ENCODE measurements at regions not wholly inside any gene's neighbourhood (a gene's known extent, or its start where the extent isn't known, plus 50 kb on each side); places are given as distances from the start of the nearest gene placed in this dataset.

- no peak overlapping the region for H3K18ac ChIP-seq (ENCODE audit: low read depth, low read length)
- no peak overlapping the region for H2AK5ac ChIP-seq (ENCODE audit: low read depth, low read length)
- H3K14ac ChIP-seq (replicated peaks; ENCODE audit: low read depth, low read length): no peak overlapping the region
- no peaks in the 10 kb centered on the region for H3K4me1 ChIP-seq (ENCODE audit: control insufficient read depth, insufficient read depth, low read length)
- H3K4me2 ChIP-seq (ENCODE audit: low read depth, low read length): no peak overlapping the region
- CTCF ChIA-PET: no interaction called here
- no peak overlapping the region for H3K27ac ChIP-seq (ENCODE audit: insufficient read depth, low read length)
- no peak overlapping the region for H3K4me3 ChIP-seq (ENCODE audit: insufficient read depth, low read depth, low read length)
- no peak overlapping the region for H2AK9ac ChIP-seq (replicated peaks; ENCODE audit: low read depth, low read length, poor library complexity)
- H4K8ac ChIP-seq (ENCODE audit: low read depth in 2 of 2, low read length in 2 of 2): no peak overlapping the region
- dilution Hi-C loops (cut with HindIII; ENCODE audit: low sequenced_read_pairs, unreplicated experiment): no loop called here
- no peak overlapping the region for H4K91ac ChIP-seq (ENCODE audit: insufficient read depth, low read depth, low read length)
- no CpG with 5 or more reads among the region's 4 CpGs for WGBS, 2 experiments (ENCODE audit: extremely low coverage in 2 of 2, insufficient read length in 1 of 2)
- TF ChIP-seq NFE2L2 (IDR thresholded peaks at IDR 0.05; ENCODE audit: low read depth, low read length) (no peak), USF2 (IDR thresholded peaks at IDR 0.05; ENCODE audit: low read depth, low read length) (no peak), CEBPB (IDR thresholded peaks at IDR 0.05; ENCODE audit: low read depth, low read length) (no peak), MAZ (IDR thresholded peaks at IDR 0.05; ENCODE audit: borderline replicate concordance, low read depth, low read length) (no peak), MXI1 (IDR thresholded peaks at IDR 0.05; ENCODE audit: borderline replicate concordance, low read depth, low read length) (no peak), CTCF (conservative IDR thresholded peaks at IDR 0.05; ENCODE audit: low read depth, low read length) (no peak), RCOR1 (IDR thresholded peaks at IDR 0.05; ENCODE audit: insufficient replicate concordance, low read length) (no peak), POLR2A (IDR thresholded peaks at IDR 0.05; ENCODE audit: low read depth, low read length) (no peak), MAFK (IDR thresholded peaks at IDR 0.05; ENCODE audit: low read depth, low read length) (no peak), BHLHE40 (IDR thresholded peaks at IDR 0.05; ENCODE audit: low read depth, low read length) (no peak), SMC3 (IDR thresholded peaks at IDR 0.05; ENCODE audit: low read depth, low read length) (no peak), RAD21 (IDR thresholded peaks at IDR 0.05; ENCODE audit: low read length) (no peak), CHD1 (IDR thresholded peaks at IDR 0.05; ENCODE audit: low read depth, low read length) (no peak), FOS (IDR thresholded peaks at IDR 0.05; ENCODE audit: low read depth, low read length) (no peak), RFX5 (IDR thresholded peaks at IDR 0.05; ENCODE audit: low read depth, low read length) (no peak), ELK1 (IDR thresholded peaks at IDR 0.05; ENCODE audit: borderline replicate concordance, low read depth, low read length) (no peak)
- H2BK15ac ChIP-seq (ENCODE audit: low read depth, low read length): no peak overlapping the region
- H3K23ac ChIP-seq (ENCODE audit: low read depth, low read length): no peak overlapping the region
- in situ Hi-C loops (cut with MboI; ENCODE audit: low sequenced_read_pairs): no loop called here
- POLR2A ChIA-PET (ENCODE audit: unreplicated experiment): no interaction called here
- no peaks in the 10 kb centered on the region for H3K79me1 ChIP-seq (ENCODE audit: low read depth in 1 of 2, low read length in 2 of 2)
- no peak overlapping the region for H3K56ac ChIP-seq (ENCODE audit: extremely low read depth, insufficient read depth, low read length)
- no peaks in the 10 kb centered on the region for H3K9me1 ChIP-seq (ENCODE audit: insufficient read depth, low read length)
- H3K9ac ChIP-seq (ENCODE audit: low read depth, low read length): no peak overlapping the region
- no peak overlapping the region for H2AFZ ChIP-seq (replicated peaks; ENCODE audit: low read length, poor library complexity)
- H3K36me3 ChIP-seq (ENCODE audit: control insufficient read depth, insufficient read depth, low read length): no peaks in the 10 kb centered on the region
- no peaks in the 10 kb centered on the region for H4K20me1 ChIP-seq (ENCODE audit: insufficient read depth, low read length)
- no peak overlapping the region for H2BK120ac ChIP-seq (ENCODE audit: low read depth, low read length)
- no peaks in the 10 kb centered on the region for H3K9me3 ChIP-seq (ENCODE audit: control insufficient read depth, insufficient read depth, low read length)
- no peak overlapping the region for H3K4ac ChIP-seq (ENCODE audit: low read depth, low read length)
- H3K27me3 ChIP-seq (ENCODE audit: control insufficient read depth, insufficient read depth, low read length): no peaks in the 10 kb centered on the region
- H2BK20ac ChIP-seq (ENCODE audit: low read depth, low read length): no peak overlapping the region
- intact Hi-C loops (cut with micrococcal nuclease): no loop called here
- DNase-seq (no peak), ATAC-seq (ENCODE audit: low read depth) (no peak)
- no TSS peak for BruUV-seq (replicated peaks)
- H4K5ac ChIP-seq (ENCODE audit: low read depth, low read length): no peak overlapping the region
- H2BK5ac ChIP-seq (ENCODE audit: low read depth, low read length, poor library complexity, severe bottlenecking): no peak overlapping the region
Observed at GRCh38 chr10:109737009-109737408, 186.3 kb downstream of the XPNPEP1 start.

Measured in IMR-90 (cell line).